Trophoblast cell (in vitro differentiated cells and primary cell): ENCODE measurements at regions not wholly inside any gene's neighbourhood (a gene's known extent, or its start where the extent isn't known, plus 50 kb on each side); places are given as distances from the start of the nearest gene placed in this dataset.

Experiments used
- DNase-seq, 2 donors: peaks; one replicate each; pipeline ENCODE4 v3.0.0-alpha.2; 2016
- H2AFZ ChIP-seq: 2 replicates; pipeline ENCODE4 v1.6.1; 2013; ENCODE audit warnings: low read length, moderate library complexity, mild to moderate bottlenecking; ENCODE audit not compliant: insufficient read depth, poor library complexity
- H2AK5ac ChIP-seq: 2 replicates; pipeline ENCODE4 v1.6.1; 2013; ENCODE audit warnings: mild to moderate bottlenecking, low read length
- H2BK120ac ChIP-seq: 2 replicates; pipeline ENCODE4 v1.6.1; 2013; ENCODE audit warnings: low read length, mild to moderate bottlenecking, moderate library complexity; ENCODE audit not compliant: insufficient read depth, poor library complexity
- H2BK12ac ChIP-seq: 2 replicates; pipeline ENCODE4 v1.6.1; 2013; ENCODE audit warnings: mild to moderate bottlenecking, low read length, moderate library complexity
- H2BK5ac ChIP-seq: 2 replicates; pipeline ENCODE4 v1.6.1; 2013; ENCODE audit warnings: low read length, low read depth, moderate library complexity, mild to moderate bottlenecking; ENCODE audit not compliant: poor library complexity
- H3K14ac ChIP-seq: 2 replicates; pipeline ENCODE4 v1.6.1; 2013; ENCODE audit warnings: mild to moderate bottlenecking, low read length
- H3K18ac ChIP-seq: 2 replicates; pipeline ENCODE4 v1.6.1; 2013; ENCODE audit warnings: mild to moderate bottlenecking, low read length
- H3K23ac ChIP-seq: 2 replicates; pipeline ENCODE4 v1.6.1; 2013; ENCODE audit warnings: low read length
- H3K27ac ChIP-seq: 2 replicates; pipeline ENCODE4 v1.5.1; 2013; ENCODE audit warnings: low read depth, mild to moderate bottlenecking, inconsistent platforms, low read length, moderate library complexity
- H3K27me3 ChIP-seq: 2 replicates; pipeline ENCODE4 v1.6.1; 2013; ENCODE audit warnings: inconsistent platforms, mild to moderate bottlenecking, low read length, moderate library complexity; ENCODE audit not compliant: insufficient read depth
- H3K36me3 ChIP-seq, 2 experiments: 1 replicate in 1 of 2; 2 replicates in 1 of 2; pipeline ENCODE4 v1.6.1; 2013; ENCODE audit warnings: low read length in 2 of 2, mild to moderate bottlenecking in 2 of 2, moderate library complexity in 1 of 2; ENCODE audit not compliant: insufficient read depth in 2 of 2, control insufficient read depth in 1 of 2
- H3K4ac ChIP-seq: 2 replicates; pipeline ENCODE4 v1.6.1; 2013; ENCODE audit warnings: low read depth, mild to moderate bottlenecking, low read length, moderate library complexity
- H3K4me1 ChIP-seq, 2 experiments: 1 replicate in 1 of 2; 2 replicates in 1 of 2; pipeline ENCODE4 v1.6.1; 2013; ENCODE audit warnings: low read length in 2 of 2, mild to moderate bottlenecking in 2 of 2, moderate library complexity in 1 of 2; ENCODE audit not compliant: insufficient read depth in 2 of 2, control insufficient read depth in 1 of 2
- H3K4me2 ChIP-seq: 2 replicates; pipeline ENCODE4 v1.6.1; 2013; ENCODE audit warnings: inconsistent platforms, mild to moderate bottlenecking, low read length, moderate library complexity
- H3K4me3 ChIP-seq: 2 replicates; pipeline ENCODE4 v1.5.1; 2013; ENCODE audit warnings: mild to moderate bottlenecking, low read depth, low read length, inconsistent platforms
- H3K79me1 ChIP-seq: one replicate; pipeline ENCODE4 v1.6.1; 2013; ENCODE audit warnings: low read length
- H3K79me2 ChIP-seq: 2 replicates; pipeline ENCODE4 v1.6.1; 2013; ENCODE audit warnings: low read length, mild to moderate bottlenecking; ENCODE audit not compliant: control insufficient read depth, insufficient read depth, poor library complexity
- H3K9ac ChIP-seq: 2 replicates; pipeline ENCODE4 v1.6.1; 2013; ENCODE audit warnings: mild to moderate bottlenecking, low read length
- H3K9me3 ChIP-seq: 2 replicates; pipeline ENCODE4 v1.6.1; 2013; ENCODE audit warnings: low read depth, mild to moderate bottlenecking, control low read depth, inconsistent platforms, low read length; ENCODE audit not compliant: insufficient read depth
- H4K12ac ChIP-seq: 2 replicates; pipeline ENCODE4 v1.6.1; 2013; ENCODE audit warnings: low read depth, mild to moderate bottlenecking, low read length, moderate library complexity
- H4K8ac ChIP-seq: 2 replicates; pipeline ENCODE4 v1.6.1; 2013; ENCODE audit warnings: low read depth, mild to moderate bottlenecking, low read length, moderate library complexity
- H4K91ac ChIP-seq: one replicate; pipeline ENCODE4 v1.6.1; 2013; ENCODE audit warnings: low read depth, mild to moderate bottlenecking, low read length, moderate library complexity
- WGBS: extraction: QIAGEN DNeasy Blood & Tissue Kit; methylation state at CpG from one replicate; pipeline ENCODE4 v1.1.7; 2013; ENCODE audit warnings: missing lambda C conversion rate; ENCODE audit not compliant: insufficient read length, insufficient coverage; ENCODE audit errors: extremely low coverage; 5-methylcytosine and 5-hydroxymethylcytosine counted together

DNA sequence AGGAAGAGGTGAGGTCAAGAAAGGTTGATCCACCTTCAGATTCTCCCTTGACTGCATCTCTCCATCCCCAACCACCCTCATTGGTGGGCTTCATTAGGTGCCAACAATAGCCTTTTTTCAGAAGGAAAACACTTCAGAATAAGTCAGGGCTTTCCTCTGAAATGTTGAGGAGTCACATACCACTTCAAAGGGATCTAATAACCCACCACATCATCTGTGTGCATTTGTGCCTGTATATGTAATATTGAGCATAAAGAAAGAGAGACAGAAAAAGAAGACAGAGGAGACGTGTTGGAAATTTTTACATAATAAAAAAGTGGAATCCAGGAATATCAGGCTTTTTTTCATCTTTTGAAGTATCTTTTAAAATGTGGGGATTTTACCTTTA, 209.1 kb upstream of the SLC7A11 start:
- H3K4me2 ChIP-seq: no peak overlapping the region
- no peak overlapping the region for H4K12ac ChIP-seq
- H2BK12ac ChIP-seq: no peak overlapping the region
- H2AFZ ChIP-seq: no peak overlapping the region
- H3K14ac ChIP-seq: no peak overlapping the region
- no peak for DNase-seq
- no peaks in the 10 kb centered on the region for H3K79me2 ChIP-seq
- no peak overlapping the region for H4K8ac ChIP-seq
- H2AK5ac ChIP-seq: no peak overlapping the region
- H3K4me1 ChIP-seq: peaks cover 0 to 3% of the 10 kb centered on the region in 2 experiments
- whole genome bisulfite sequencing: no CpG with 5 or more reads among the region's 1 CpG
- H3K9ac ChIP-seq: no peak overlapping the region
- H2BK120ac ChIP-seq: no peak overlapping the region
- H3K4me3 ChIP-seq: no peak overlapping the region
- no peak overlapping the region for H2BK5ac ChIP-seq
- H3K79me1 ChIP-seq: no peaks in the 10 kb centered on the region
- no peak overlapping the region for H3K27ac ChIP-seq
- H3K23ac ChIP-seq: no peak overlapping the region
- no peak overlapping the region for H4K91ac ChIP-seq
- no peaks in the 10 kb centered on the region for H3K36me3 ChIP-seq
- no peak overlapping the region for H3K18ac ChIP-seq
- H3K9me3 ChIP-seq: no peaks in the 10 kb centered on the region
- no peak overlapping the region for H3K4ac ChIP-seq
- no peaks in the 10 kb centered on the region for H3K27me3 ChIP-seq

- no peaks in the 10 kb centered on the region for H3K36me3 ChIP-seq
- H4K91ac ChIP-seq: no peak overlapping the region
- H4K8ac ChIP-seq: no peak overlapping the region
These were observed 208.6 kb upstream of the SLC7A11 start for GRCh38 chr4:138450546-138451275.

GRCh38 chr4:138449938-138450337, 207.8 kb upstream of the SLC7A11 start:
- no peak overlapping the region for H2BK120ac ChIP-seq
- H4K12ac ChIP-seq: no peak overlapping the region
- H3K79me2 ChIP-seq: no peaks in the 10 kb centered on the region
- H3K27me3 ChIP-seq: no peaks in the 10 kb centered on the region
- no peak overlapping the region for H3K4me2 ChIP-seq
- H4K8ac ChIP-seq: no peak overlapping the region
- no peak overlapping the region for H2AK5ac ChIP-seq
- no peaks in the 10 kb centered on the region for H3K9me3 ChIP-seq
- H2BK5ac ChIP-seq: no peak overlapping the region
- H3K18ac ChIP-seq: no peak overlapping the region
- no peak overlapping the region for H2BK12ac ChIP-seq
- no peak overlapping the region for H2AFZ ChIP-seq
- H3K14ac ChIP-seq: no peak overlapping the region
- H3K36me3 ChIP-seq: no peaks in the 10 kb centered on the region
- H3K4me3 ChIP-seq: no peak overlapping the region
- DNase-seq: no peak
- no peak overlapping the region for H3K4ac ChIP-seq
- H3K79me1 ChIP-seq: no peaks in the 10 kb centered on the region
- H4K91ac ChIP-seq: no peak overlapping the region
- H3K4me1 ChIP-seq: peaks cover 0 to 3% of the 10 kb centered on the region in 2 experiments
- no peak overlapping the region for H3K27ac ChIP-seq
- no peak overlapping the region for H3K23ac ChIP-seq
- no CpG with 5 or more reads among the region's 3 CpGs for WGBS
- no peak overlapping the region for H3K9ac ChIP-seq

More at GRCh38 chr4:138450546-138451275, 208.6 kb upstream of the SLC7A11 start:
- H3K9me3 ChIP-seq: no peaks in the 10 kb centered on the region
- H2BK12ac ChIP-seq: no peak overlapping the region
- H3K18ac ChIP-seq: no peak overlapping the region
- no peaks in the 10 kb centered on the region for H3K27me3 ChIP-seq
- H4K12ac ChIP-seq: no peak overlapping the region
- no peak overlapping the region for H2BK120ac ChIP-seq
- no CpG with 5 or more reads among the region's 3 CpGs for WGBS
- H3K27ac ChIP-seq: no peak overlapping the region
- H3K4me3 ChIP-seq: no peak overlapping the region
- H3K4me1 ChIP-seq: peaks cover 0 to 3% of the 10 kb centered on the region in 2 experiments
- no peak overlapping the region for H2AK5ac ChIP-seq
- H2AFZ ChIP-seq: no peak overlapping the region
- H3K14ac ChIP-seq: no peak overlapping the region
- H3K23ac ChIP-seq: no peak overlapping the region
- no peaks in the 10 kb centered on the region for H3K79me1 ChIP-seq
- H3K4me2 ChIP-seq: no peak overlapping the region
- H2BK5ac ChIP-seq: no peak overlapping the region
- H3K79me2 ChIP-seq: no peaks in the 10 kb centered on the region
- H3K4ac ChIP-seq: no peak overlapping the region
- H3K9ac ChIP-seq: no peak overlapping the region
- no peak for DNase-seq

DNA sequence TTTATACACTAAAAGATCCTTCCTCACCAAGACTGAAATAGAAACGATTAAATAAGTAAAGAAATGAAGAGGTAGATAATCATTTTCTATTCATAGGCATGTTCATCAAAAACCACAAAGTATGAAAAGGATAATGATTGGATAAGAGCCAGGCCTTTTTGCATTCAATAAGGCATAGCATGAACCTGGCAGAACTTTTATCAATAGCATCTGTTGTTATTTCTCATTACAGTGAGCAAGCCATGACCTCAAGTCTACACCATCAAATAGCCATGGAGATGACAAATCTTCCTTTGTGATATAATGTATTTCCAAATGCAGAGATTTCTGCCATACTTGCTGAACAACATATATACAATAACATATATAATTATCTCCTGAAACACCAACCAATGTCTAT, 206.0 kb upstream of the SLC7A11 start:
- Histone ChIP-seq H4K8ac (no peak overlapping the region), H3K4me2 (no peak overlapping the region), H2BK5ac (no peak overlapping the region), H3K4me3 (no peak overlapping the region), H2AFZ (no peak overlapping the region), H3K9ac (no peak overlapping the region), H4K91ac (no peak overlapping the region), H2AK5ac (no peak overlapping the region), H2BK120ac (no peak overlapping the region), H3K14ac (no peak overlapping the region), H3K18ac (no peak overlapping the region), H3K9me3 (no peaks in the 10 kb centered on the region), H3K27ac (no peak overlapping the region), H3K23ac (no peak overlapping the region), H2BK12ac (no peak overlapping the region), H3K4ac (no peak overlapping the region), H3K79me1 (no peaks in the 10 kb centered on the region), H3K79me2 (no peaks in the 10 kb centered on the region), H4K12ac (no peak overlapping the region), H3K36me3 (no peaks in the 10 kb centered on the region), H3K27me3 (no peaks in the 10 kb centered on the region), H3K4me1 (peaks cover 0 to 3% of the 10 kb centered on the region in 2 experiments)
- no peak for DNase-seq
- WGBS: no CpG with 5 or more reads among the region's 1 CpG
